ENCODE measurements at regions not wholly inside any gene's neighbourhood (a gene's known extent, or its start where the extent isn't known, plus 50 kb on each side); places are given as distances from the start of the nearest gene placed in this dataset.

GRCh38 chr7:96638669-96639068 lies 71.0 kb downstream of the SEM1 start:
- DNase-seq, result no peak

DNA sequence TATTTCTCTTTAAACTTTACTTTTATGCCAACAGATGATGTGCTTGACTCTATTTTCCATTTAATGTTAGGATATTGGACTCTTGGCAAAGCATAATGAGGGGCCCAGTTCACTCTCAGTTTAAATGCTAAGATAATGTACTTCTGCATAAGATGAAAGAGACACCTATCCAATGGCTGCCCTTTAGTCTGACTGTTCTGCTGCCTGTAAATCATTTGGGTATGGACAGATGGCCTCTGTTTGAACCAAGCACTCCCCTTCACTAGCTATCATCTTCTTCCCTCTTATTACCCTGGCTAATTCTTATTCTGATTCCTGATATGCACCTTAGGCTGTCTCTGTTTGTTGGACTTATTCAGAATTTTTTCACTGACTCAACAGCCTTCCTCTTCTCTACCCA lies 72.1 kb downstream of the SEM1 start:
- DNase-seq, result no peak

GRCh38 chr7:96636979-96637378 lies 72.7 kb downstream of the SEM1 start:
- no peak for DNase-seq

GRCh38 chr7:96636342-96636860 lies 73.2 kb downstream of the SEM1 start:
- no peak for DNase-seq

- DNase-seq, result no peak
These were observed 79.8 kb downstream of the SEM1 start for GRCh38 chr7:96629884-96630283.

GRCh38 chr7:96624954-96625353 lies 84.7 kb downstream of the SEM1 start:
- DNase-seq, result no peak

GRCh38 chr7:96621932-96622331 lies 87.7 kb downstream of the SEM1 start:
- DNase-seq, result no peak

GRCh38 chr7:96614154-96614867 lies 95.3 kb downstream of the SEM1 start:
- DNase-seq, result no peak

DNA sequence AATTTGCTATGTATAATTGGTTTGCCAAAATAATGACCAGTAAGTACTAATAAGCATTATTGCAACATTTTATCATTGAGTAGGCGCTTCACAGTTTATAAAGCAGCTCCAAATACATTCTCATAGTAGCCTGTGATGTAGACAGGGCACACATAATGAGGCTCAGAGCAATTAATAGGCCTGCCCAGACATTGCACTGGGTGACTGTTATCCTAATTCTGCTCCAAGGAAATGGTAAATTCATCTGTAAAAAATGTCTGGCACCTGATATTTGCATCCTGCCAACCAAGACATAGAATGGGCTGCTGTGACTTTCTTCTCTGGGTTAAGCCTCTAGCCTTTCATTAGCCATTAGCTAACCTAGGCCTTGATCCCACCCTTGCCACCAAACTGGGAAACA lies 97.6 kb downstream of the SEM1 start:
- no peak for DNase-seq

GRCh38 chr7:96605045-96605716 lies 104.5 kb downstream of the SEM1 start:
- DNase-seq, result no peak

DNA sequence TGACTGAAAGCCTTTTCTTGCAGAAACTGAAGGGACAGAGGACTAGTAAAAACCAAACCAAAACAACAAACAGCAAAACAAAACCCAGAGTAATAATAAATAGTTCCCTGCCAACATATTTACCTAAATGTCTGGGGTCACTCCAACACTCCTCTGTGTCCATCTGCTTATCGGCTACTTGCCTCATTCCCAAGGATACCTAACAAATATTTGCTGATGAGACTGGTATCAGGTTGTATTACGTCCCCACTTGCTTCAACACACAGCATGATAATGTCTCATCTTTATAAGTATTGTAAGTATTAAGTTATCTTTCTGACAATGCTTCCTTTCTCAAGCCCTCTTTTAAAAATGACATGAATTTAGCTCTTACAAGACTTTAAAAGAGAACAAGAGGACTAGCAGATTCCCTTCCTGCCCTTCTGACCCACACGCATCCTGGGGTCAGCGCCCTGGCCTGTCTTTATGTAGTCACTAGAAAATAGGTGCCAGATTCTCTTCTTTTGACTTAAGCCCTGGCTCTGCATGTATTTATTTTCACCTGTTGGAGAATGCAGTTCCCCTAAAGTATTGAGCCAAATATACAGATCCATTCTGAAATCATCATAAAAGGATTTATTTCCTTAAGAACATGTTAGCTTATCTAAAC lies 110.2 kb downstream of the SEM1 start:
- no peak for DNase-seq

DNA sequence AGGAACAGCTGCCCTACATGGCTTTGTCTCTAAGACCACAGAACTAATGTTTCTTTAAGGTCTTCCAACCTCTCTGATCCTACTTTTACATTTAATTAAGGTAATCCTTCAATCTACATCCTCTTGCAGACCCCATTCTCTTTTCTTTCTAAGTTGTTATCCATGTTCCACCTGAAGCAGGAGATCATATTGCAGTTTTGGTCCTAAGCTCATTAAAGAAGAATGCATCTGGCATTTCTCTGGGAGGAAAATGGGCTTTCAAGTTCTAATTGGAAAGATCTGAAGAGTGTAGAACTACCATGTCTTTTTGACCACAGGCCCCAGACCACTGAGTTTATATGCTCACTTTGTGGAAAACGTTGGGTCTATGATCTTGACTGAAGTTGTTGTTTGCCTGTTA lies 111.2 kb downstream of the SEM1 start:
- DNase-seq, result no peak

DNA sequence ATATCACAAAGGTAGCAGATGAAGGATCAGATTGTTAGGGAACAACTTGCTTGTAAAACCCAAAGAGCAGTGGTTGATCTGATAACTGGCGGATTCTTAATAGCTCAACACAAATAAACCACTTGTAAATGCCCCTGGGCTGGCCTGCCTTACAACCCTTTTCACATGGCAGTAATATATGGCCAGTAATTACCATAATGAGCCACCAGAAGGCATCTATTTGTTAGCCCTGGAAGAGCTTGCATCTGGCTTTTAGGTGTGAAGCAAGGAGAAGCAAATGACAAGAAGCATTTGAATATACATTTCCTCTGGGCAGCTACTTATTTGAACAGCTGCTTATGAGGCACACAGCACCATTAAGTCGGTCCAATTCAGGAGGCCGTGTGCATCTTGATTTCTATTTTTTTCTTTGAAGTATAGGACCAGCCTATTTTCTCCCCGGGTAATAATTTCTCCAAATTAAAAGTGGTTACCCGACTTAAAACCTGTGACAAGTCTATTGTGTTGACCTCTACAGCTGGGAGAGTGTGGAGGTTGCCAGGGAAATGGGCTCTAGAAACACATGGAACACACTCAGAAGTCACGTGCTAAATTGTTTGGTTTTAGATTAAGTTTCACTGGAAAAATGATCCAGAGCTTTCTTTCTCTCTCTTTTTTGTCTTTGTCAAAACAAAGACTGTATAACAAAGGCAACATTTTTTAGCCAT lies 113.4 kb downstream of the SEM1 start:
- no peak for DNase-seq

- no peak for DNase-seq
These were observed 117.6 kb downstream of the SEM1 start for GRCh38 chr7:96591900-96592676.

DNA sequence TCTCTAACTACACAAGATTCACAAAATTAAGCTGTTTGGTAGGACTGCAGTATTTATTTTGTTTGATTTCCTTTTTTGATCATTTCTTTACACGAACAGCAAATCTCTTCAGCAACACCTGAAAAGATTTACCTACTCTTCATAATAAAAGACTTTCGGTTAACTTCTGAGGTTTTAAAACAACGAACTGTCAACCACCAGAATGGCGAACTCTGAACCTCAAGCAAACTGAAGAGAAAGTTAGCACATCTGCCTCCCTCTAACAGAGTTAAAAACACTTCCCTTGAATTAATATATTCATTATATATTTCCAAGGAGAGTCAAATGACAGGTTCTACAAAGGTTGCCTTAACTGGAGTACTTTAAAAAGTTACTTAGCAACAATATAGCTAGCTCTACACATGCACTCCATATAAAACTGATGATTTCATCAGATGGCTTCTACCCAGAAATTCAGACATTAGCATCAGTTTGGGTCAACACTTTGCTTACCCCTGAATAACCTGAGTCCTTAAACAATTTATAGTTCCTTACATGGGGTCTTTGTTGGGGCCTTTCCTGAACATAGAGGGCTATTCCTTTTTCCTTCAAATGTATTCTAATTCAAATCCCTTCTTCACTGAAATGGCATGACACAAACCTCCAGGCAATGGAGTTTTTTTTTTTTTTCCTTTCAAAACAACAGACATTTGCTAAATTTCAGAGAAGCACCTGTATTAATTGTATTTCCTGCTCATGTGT lies 118.3 kb downstream of the SEM1 start:
- DNase-seq, result no peak

DNA sequence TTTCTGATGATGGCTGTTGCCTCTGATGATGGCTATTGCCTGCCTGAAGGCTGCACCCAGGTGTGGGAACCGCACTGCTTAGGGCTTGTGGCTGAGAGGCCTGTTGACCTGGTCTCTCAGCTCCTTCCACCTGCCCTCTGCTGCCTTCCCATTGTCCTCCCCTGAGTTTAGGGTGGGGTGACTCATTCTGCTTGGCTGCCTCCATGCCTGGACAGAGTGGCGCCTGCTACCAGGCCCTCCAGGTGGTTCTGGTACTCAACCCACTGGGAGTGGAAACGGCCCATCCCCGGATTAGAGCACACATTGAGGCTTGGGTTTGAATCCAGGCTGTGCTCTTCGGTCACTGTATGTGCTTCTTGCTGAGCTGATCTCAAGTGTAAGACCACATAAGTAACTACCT lies 120.6 kb downstream of the SEM1 start:
- no peak for DNase-seq

- no peak for DNase-seq
These were observed 130.5 kb downstream of the SEM1 start for GRCh38 chr7:96579119-96579518.

- no peak for DNase-seq
These were observed 131.0 kb downstream of the SEM1 start for GRCh38 chr7:96578606-96579005.

- no peak for DNase-seq
These were observed 146.2 kb downstream of the SEM1 start for GRCh38 chr7:96563409-96563808.

- no peak for DNase-seq
These were observed 146.7 kb downstream of the SEM1 start for GRCh38 chr7:96562966-96563365.

DNA sequence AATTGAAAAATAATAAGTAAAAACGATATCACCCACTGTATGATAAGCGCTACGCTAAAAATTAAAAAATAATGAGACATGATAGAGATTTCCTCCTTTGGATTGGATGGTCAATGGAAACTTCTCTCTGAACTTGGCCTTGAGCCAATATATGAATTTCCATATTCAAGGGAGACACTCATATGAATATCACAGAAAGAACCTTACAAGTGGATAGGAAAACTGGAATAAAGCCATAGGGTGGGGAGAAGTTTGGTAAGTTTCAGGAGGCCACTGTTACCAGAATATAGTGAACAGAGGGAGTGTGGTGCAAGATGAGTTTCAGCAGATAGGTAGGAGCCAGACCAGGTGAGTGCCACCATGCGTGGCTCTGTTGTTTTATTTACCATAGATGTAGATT lies 147.2 kb downstream of the SEM1 start:
- DNase-seq, result no peak

DNA sequence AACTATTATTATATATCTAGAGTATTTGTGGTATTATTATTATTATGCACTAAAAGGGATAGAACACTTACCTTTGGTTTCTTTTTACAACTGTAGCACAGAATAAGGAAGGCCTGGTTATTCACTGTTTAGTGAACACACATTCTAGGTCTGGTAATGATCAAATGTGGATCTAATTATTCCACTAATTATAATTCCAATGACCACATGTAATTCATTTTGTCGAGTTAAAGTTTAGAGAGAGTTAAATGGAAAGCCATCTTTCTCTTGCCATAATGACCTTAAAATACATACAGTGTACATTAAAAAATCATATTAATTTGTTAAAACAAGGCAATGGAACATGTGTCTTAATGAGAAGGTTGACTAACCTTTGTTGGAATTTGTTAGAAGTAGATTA lies 147.8 kb downstream of the SEM1 start:
- DNase-seq, result no peak
